IMR-90 (cell line): ENCODE measurements at regions not wholly inside any gene's neighbourhood (a gene's known extent, or its start where the extent isn't known, plus 50 kb on each side); places are given as distances from the start of the nearest gene placed in this dataset.

Source experiments
- ATAC-seq: fragments of 200-7000 bp; cut with Tn5 transposase; 2 replicates; pipeline ENCODE4 v1.9.1; 2020; ENCODE audit warnings: low read depth, mild to moderate bottlenecking, moderate library complexity
- BruUV-seq: library from RNA; stranded (reverse); fragments of 400-500 nt; replicated peaks from 2 replicates; lab custom pipeline; 2021; lab: Mats Ljungman, UMichigan
- CTCF ChIA-PET: fragments of 300-600 bp; formaldehyde crosslinking; extraction: SDS; loops from one replicate; lab custom pipeline; 2021; ENCODE audit warnings: antibody characterized with exemption; lab: Yijun Ruan, JAX
- POLR2A ChIA-PET: fragments of 300-600 bp; sonication (Branson Sonifier 250); formaldehyde crosslinking; loops from one replicate; lab custom pipeline; 2022; ENCODE audit warnings: antibody characterized with exemption; ENCODE audit not compliant: unreplicated experiment; lab: Charles Lee
- DNase-seq: peaks from one replicate; pipeline ENCODE4 v3.0.0; 2013
- H2AFZ ChIP-seq: replicated peaks from 2 replicates; pipeline ENCODE3; 2013; ENCODE audit warnings: low read length, mild to moderate bottlenecking; ENCODE audit not compliant: poor library complexity
- H2AK5ac ChIP-seq: 2 replicates; pipeline ENCODE4 v1.6.1; 2013; ENCODE audit warnings: low read depth, low read length, inconsistent platforms
- H2AK9ac ChIP-seq: replicated peaks from 2 replicates; pipeline ENCODE3; 2013; ENCODE audit warnings: mild to moderate bottlenecking, low read depth, low read length, moderate library complexity; ENCODE audit not compliant: poor library complexity
- H2BK120ac ChIP-seq: 2 replicates; pipeline ENCODE4 v1.6.1; 2013; ENCODE audit warnings: low read depth, low read length, inconsistent platforms
- H2BK15ac ChIP-seq: 3 replicates; pipeline ENCODE4 v1.6.1; 2013; ENCODE audit warnings: low read depth, low read length, inconsistent platforms
- H2BK20ac ChIP-seq: 2 replicates; pipeline ENCODE4 v1.6.1; 2013; ENCODE audit warnings: low read depth, mild to moderate bottlenecking, inconsistent platforms, low read length, moderate library complexity
- H2BK5ac ChIP-seq: 2 replicates; pipeline ENCODE4 v1.6.1; 2013; ENCODE audit warnings: mild to moderate bottlenecking, low read depth, low read length, inconsistent platforms; ENCODE audit not compliant: poor library complexity, severe bottlenecking
- H3K14ac ChIP-seq: replicated peaks from 2 replicates; pipeline ENCODE4 v1.6.1; 2013; ENCODE audit warnings: low read depth, low read length, inconsistent platforms
- H3K18ac ChIP-seq: 2 replicates; pipeline ENCODE4 v1.6.1; 2013; ENCODE audit warnings: low read depth, low read length, control low read depth
- H3K23ac ChIP-seq: 2 replicates; pipeline ENCODE4 v1.6.1; 2013; ENCODE audit warnings: low read depth, low read length, inconsistent platforms
- H3K27ac ChIP-seq: 2 replicates; pipeline ENCODE4 v1.5.1; 2013; ENCODE audit warnings: mild to moderate bottlenecking, control low read depth, low read length; ENCODE audit not compliant: insufficient read depth
- H3K27me3 ChIP-seq: 2 replicates; pipeline ENCODE4 v1.6.1; 2013; ENCODE audit warnings: low read length; ENCODE audit not compliant: control insufficient read depth, insufficient read depth
- H3K36me3 ChIP-seq: 2 replicates; pipeline ENCODE4 v1.6.1; 2013; ENCODE audit warnings: low read length, mixed read lengths; ENCODE audit not compliant: control insufficient read depth, insufficient read depth
- H3K4ac ChIP-seq: 2 replicates; pipeline ENCODE4 v1.6.1; 2013; ENCODE audit warnings: low read depth, low read length, inconsistent platforms
- H3K4me1 ChIP-seq: 2 replicates; pipeline ENCODE4 v1.6.1; 2013; ENCODE audit warnings: low read length, mixed read lengths; ENCODE audit not compliant: control insufficient read depth, insufficient read depth
- H3K4me2 ChIP-seq: 2 replicates; pipeline ENCODE4 v1.6.1; 2013; ENCODE audit warnings: low read depth, mild to moderate bottlenecking, control low read depth, low read length, moderate library complexity
- H3K4me3 ChIP-seq: 2 replicates; pipeline ENCODE4 v1.5.1; 2013; ENCODE audit warnings: low read depth, mild to moderate bottlenecking, control low read depth, low read length, moderate library complexity; ENCODE audit not compliant: insufficient read depth
- H3K56ac ChIP-seq: 2 replicates; pipeline ENCODE4 v1.6.1; 2013; ENCODE audit warnings: low read length, inconsistent platforms; ENCODE audit not compliant: insufficient read depth; ENCODE audit errors: extremely low read depth
- H3K79me1 ChIP-seq, 2 experiments: 2 replicates each; pipeline ENCODE4 v1.6.1; 2013; ENCODE audit warnings: low read length in 2 of 2, inconsistent platforms in 1 of 2, low read depth in 1 of 2
- H3K9ac ChIP-seq: 2 replicates; pipeline ENCODE4 v1.6.1; 2013; ENCODE audit warnings: low read depth, low read length, control low read depth
- H3K9me1 ChIP-seq: 2 replicates; pipeline ENCODE4 v1.6.1; 2013; ENCODE audit warnings: low read length, inconsistent platforms; ENCODE audit not compliant: insufficient read depth
- H3K9me3 ChIP-seq: 2 replicates; pipeline ENCODE4 v1.6.1; 2013; ENCODE audit warnings: low read length; ENCODE audit not compliant: control insufficient read depth, insufficient read depth
- H4K20me1 ChIP-seq: 2 replicates; pipeline ENCODE4 v1.6.1; 2013; ENCODE audit warnings: low read length, inconsistent platforms; ENCODE audit not compliant: insufficient read depth
- H4K5ac ChIP-seq: 2 replicates; pipeline ENCODE4 v1.6.1; 2013; ENCODE audit warnings: mild to moderate bottlenecking, low read depth, low read length, control low read depth
- H4K8ac ChIP-seq, 2 experiments: 2 replicates each; pipeline ENCODE4 v1.6.1; 2013; ENCODE audit warnings: low read depth in 2 of 2, low read length in 2 of 2, control low read depth in 1 of 2, inconsistent platforms in 1 of 2
- H4K91ac ChIP-seq: 2 replicates; pipeline ENCODE4 v1.6.1; 2013; ENCODE audit warnings: low read depth, low read length, inconsistent platforms; ENCODE audit not compliant: insufficient read depth
- BHLHE40 ChIP-seq: fragments of 150-350 bp; IDR thresholded peaks from 2 replicates; pipeline ENCODE4 v1.6.1; 2016; ENCODE audit warnings: mild to moderate bottlenecking, low read depth, low read length
- MAZ ChIP-seq: IDR thresholded peaks from 2 replicates; pipeline ENCODE4 v1.6.1; 2012; ENCODE audit warnings: low read depth, mild to moderate bottlenecking, low read length, improper control_type of control experiment, moderate library complexity, borderline replicate concordance
- MXI1 ChIP-seq: IDR thresholded peaks from 2 replicates; pipeline ENCODE4 v1.6.1; 2012; ENCODE audit warnings: low read depth, mild to moderate bottlenecking, low read length, moderate library complexity, borderline replicate concordance
- RCOR1 ChIP-seq: IDR thresholded peaks from 2 replicates; pipeline ENCODE4 v1.6.1; 2012; ENCODE audit warnings: mild to moderate bottlenecking, low read length, improper control_type of control experiment; ENCODE audit not compliant: insufficient replicate concordance
- SMC3 ChIP-seq: fragments of 150-350 bp; IDR thresholded peaks from 2 replicates; pipeline ENCODE4 v1.6.1; 2016; ENCODE audit warnings: low read depth, mild to moderate bottlenecking, antibody characterized with exemption, low read length, moderate library complexity
- USF2 ChIP-seq: fragments of 150-350 bp; IDR thresholded peaks from 2 replicates; pipeline ENCODE4 v1.6.1; 2017; ENCODE audit warnings: mild to moderate bottlenecking, antibody characterized with exemption, low read length, low read depth
- dilution Hi-C: fragments of 300-500 bp; cut with HindIII; formaldehyde crosslinking; loops from one replicate; pipeline ENCODE4 v1.14.3; 2018; ENCODE audit warnings: low sequenced_read_pairs; ENCODE audit not compliant: unreplicated experiment
- in situ Hi-C: fragments of 300-500 bp; cut with MboI; formaldehyde crosslinking; loops from 3 replicates; pipeline ENCODE4 v1.14.3; 2019; ENCODE audit warnings: low sequenced_read_pairs, inconsistent platforms, mixed read lengths
- intact Hi-C: fragments of 100-400 bp; cut with micrococcal nuclease; formaldehyde crosslinking; loops from 2 replicates; pipeline ENCODE4 v1.10.0; 2022

- Histone ChIP-seq H3K4ac (no peak overlapping the region), H2AK5ac (no peak overlapping the region), H3K9ac (no peak overlapping the region), H3K27me3 (no peaks in the 10 kb centered on the region), H3K4me1 (peaks cover 5% of the 10 kb centered on the region), H2AFZ (no peak overlapping the region), H3K23ac (no peak overlapping the region), H3K9me3 (no peaks in the 10 kb centered on the region), H2BK20ac (no peak overlapping the region; the same call in 1 of the 2 replicates), H3K14ac (no peak overlapping the region), H2BK120ac (no peak overlapping the region), H4K8ac (no peak overlapping the region), H3K4me2 (no peak overlapping the region), H3K18ac (no peak overlapping the region), H3K4me3 (no peak overlapping the region), H2AK9ac (no peak overlapping the region), H4K20me1 (no peaks in the 10 kb centered on the region), H2BK5ac (no peak overlapping the region), H3K79me1 (no peaks in the 10 kb centered on the region), H4K91ac (no peak overlapping the region), H4K5ac (no peak overlapping the region), H3K9me1 (peaks cover 1% of the 10 kb centered on the region; the same call in 1 of the 2 replicates), H3K27ac (no peak overlapping the region), H2BK15ac (no peak overlapping the region), H3K56ac (no peak overlapping the region), H3K36me3 (no peaks in the 10 kb centered on the region)
- dilution Hi-C loops (no loop called here), intact Hi-C loops (no loop called here), in situ Hi-C loops (no loop called here)
- ATAC-seq (no peak), DNase-seq (no peak)
- ChIA-PET POLR2A (no interaction called here), CTCF (no interaction called here)
- TF ChIP-seq USF2 (no peak), RCOR1 (no peak), MAZ (no peak), SMC3 (no peak), MXI1 (no peak), BHLHE40 (no peak)
- BruUV-seq = no TSS peak
Measured at GRCh38 chr7:106548491-106548890, 112.5 kb downstream of the CCDC71L start.
